GM18870 (cell line): ENCODE measurements at regions not wholly inside any gene's neighbourhood (a gene's known extent, or its start where the extent isn't known, plus 50 kb on each side); places are given as distances from the start of the nearest gene placed in this dataset.
A peak's percentile ranks its signal among the peaks of the same experiment; 100 is the strongest.
"Not testable (repeated sequence)": the region's sequence is repeated elsewhere in the genome, so short reads cannot be mapped to it uniquely, and the experiment has no call there.

Experiments
- ATAC-seq: cut with Tn5 transposase; IDR thresholded peaks from one replicate; pipeline ENCODE4 v1.9.1; 2021; ENCODE audit warnings: moderate library complexity; ENCODE audit not compliant: unreplicated experiment

DNA sequence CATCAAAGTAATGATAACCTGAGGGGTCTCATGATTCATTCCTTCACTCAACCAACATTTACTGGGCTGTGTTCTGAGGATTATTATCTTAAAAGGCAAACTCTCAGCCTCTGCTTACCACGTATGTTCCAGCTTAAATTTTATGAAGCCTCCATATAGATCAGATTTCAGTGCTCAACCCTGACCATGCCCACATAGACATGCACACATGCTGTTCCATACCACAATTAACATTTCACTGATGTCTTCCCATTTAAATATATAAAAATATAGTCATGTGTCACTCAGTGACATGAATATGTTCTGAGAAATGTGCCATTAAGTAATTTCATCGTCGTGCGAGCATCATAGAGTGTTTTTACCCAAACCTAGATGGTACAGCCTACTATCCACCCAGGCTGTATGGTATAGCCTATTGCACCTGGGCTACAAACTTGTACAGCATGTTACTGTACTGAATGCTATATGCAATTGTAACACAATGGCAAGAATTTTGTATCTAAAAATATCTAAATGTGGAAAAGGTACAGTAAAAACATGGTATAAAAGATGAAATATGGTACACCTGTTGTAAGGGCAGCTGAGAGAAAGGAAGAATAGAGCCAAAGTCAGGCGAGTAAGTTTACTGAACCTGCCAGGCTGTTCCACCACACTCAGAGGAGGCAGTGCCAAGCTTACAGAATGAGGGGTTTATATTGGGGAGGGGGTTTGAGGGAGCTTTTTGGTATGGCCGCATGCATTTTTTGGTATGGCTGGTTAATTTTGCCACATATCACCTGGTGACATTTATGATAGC lies 134.7 kb upstream of the ETV3 start:
- no peak for ATAC-seq

DNA sequence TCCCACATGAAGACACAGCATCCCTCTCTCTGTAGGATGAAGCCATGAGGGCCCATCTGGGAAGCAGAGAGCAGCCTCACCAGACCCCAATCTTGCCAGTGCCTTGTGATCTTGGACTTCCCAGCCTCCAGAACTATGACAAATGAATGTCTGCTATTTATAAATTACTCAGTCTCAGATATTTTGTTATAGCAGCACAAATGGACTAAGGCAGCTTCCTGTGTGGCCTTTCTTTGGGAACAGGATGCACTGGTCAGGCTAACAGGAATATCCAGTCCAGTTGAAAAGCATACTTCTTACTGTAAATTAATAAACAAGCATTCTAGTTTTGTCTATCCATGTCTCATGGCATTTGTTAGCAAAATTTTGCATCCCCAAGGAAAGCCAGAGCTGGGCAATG lies 134.1 kb upstream of the ETV3 start:
- ATAC-seq: no peak

DNA sequence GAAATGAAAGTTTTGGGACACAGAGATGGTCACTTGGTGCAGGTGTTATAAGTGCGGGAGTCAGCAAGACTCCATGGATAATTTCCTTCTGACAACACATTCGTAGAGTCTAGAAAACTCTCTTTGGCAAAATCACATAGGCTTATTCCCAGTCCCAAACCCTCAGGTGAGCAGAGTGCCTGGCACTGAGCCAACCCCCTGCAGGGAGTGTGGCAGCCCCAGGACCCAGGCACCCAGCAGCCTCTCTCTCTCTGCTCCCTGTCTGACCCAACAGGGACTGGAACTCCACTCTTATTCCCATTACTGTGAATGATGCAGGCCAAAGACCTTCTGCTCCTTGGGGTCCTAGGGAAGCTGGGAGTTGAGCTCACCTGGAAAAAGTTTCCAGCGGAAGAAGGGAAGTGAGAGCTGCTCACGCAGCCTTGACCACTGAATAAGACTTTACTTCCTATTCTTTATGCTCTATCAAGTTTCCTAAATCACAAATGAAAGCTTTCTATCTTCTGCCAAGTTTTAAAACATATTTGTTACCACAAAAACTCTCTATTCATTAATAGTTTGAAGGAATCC lies 132.6 kb upstream of the ETV3 start:
- no peak for ATAC-seq

DNA sequence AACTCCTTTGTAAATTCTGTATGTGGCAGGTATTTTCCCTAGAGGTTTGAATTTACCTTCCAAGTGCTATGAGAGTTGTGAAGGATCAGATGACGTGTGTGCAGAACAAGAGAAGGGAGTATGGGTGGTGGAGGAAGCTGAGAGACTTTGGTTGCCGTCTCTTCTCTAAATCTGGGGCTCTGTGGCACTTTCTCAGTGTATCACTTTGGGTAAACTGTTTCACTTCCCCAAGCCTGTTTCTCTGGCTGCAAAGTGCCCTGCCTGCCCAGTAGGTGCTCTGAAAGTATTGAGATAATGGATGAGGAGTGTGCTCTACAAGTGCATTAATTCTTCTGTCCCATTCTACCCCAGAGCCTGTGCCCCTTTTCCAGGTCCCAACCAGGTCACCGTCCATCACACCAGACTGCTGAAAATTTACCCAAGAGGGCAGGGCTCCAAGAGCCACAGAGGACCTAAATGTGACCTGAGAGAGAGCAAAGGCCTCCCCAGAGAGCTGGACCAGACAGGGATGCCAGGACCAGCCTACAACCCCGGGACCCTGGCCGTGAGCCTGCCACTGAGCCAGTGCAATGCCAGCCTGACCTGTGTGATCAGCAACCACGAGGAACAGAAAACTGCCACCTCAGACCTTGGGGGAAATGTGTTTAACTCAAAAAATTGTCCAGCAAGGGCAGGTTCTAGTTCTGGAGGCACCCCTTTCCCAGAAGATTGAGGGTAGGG lies 131.6 kb upstream of the ETV3 start:
- peak; percentile 72 for ATAC-seq

DNA sequence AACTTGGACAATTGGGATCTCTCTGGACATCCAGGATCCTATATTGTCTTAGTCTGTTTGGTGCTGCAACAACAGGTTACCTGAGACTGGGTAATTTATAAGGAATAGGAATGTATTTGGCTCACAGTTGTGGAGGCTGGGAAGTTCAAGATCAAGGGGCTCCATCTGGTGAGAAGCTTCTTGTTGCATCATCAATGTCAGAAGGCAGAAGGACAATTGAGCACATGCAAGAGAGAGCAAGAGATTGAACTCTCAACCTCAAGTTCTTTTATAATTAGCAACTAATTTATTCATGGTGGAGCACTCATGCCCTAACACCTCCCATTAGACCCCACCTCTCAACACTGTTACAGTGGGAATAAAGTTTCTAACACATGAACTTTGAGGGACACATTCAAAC lies 124.7 kb upstream of the ETV3 start:
- ATAC-seq: no peak

DNA sequence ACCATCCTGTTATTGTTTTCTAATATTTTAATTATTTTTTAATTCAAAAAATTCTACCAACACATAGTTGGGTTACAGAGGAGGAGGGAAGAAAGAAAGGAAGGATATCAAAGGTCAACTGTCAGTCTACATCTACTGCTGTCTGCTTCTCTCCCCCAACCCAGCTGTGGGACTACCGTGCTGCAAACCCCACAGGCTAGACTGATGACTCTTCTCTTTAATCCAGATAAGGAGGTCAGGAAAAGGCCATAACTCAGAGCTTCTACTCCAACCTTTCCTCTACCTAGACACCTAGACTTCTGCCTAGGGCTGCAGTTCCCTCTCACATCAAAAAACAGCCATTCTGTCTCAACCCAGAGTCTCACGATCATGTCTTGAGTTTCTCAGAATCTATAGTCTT lies 124.2 kb upstream of the ETV3 start:
- ATAC-seq: no peak

DNA sequence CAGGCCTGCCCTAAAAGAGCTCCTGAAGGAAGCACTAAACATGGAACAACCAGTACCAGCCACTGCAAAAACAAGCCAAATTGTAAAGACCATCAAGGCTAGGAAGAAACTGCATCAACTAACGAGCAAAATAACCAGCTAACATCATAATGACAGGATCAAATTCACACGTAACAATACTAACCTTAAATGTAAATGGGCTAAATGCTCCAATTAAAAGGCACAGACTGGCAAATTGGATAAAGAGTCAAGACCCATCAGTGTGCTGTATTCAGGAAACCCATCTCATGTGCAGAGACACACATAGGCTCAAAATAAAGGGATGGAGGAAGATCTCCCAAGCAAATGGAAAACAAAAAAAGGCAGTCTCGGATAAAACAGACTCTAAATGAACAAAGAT lies 117.7 kb upstream of the ETV3 start:
- not testable (repeated sequence) for ATAC-seq

DNA sequence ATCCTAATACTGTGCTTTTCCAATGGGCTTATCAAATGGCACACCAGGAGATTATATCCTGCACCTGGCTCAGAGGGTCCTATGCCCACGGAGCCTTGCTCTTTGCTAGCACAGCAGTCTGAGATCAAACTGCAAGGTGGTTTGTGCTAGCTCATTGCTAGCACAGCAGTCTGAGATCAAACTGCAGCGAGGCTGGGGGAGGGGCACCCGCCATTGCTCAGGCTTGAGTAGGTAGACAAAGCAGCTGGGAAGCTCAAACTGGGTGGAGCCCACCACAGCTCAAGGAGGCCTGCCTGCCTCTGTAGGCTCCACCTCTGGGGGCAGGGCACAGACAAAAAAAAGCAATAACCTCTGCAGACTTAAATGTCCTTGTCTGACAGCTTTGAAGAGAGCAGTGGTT lies 116.0 kb upstream of the ETV3 start:
- not testable (repeated sequence) for ATAC-seq

DNA sequence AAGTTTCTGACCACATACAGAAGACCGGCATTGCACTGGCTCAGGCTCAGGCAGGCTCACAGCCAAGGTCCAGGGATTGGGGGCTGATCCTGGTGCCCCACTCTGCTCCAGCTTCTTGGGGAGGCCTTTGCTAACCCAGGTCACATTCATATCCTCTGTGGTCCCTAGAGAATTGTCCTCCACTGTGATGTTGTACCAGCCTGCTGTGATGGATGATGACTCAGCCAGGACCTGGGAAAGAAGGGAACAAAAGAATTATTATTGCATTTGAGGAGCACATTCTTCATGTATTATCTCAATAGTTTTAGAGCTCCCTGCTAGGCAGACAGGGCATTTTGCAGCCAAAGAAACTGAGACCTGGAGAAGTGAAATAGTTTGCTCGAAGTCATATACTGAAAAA lies 114.3 kb upstream of the ETV3 start:
- ATAC-seq: no peak

DNA sequence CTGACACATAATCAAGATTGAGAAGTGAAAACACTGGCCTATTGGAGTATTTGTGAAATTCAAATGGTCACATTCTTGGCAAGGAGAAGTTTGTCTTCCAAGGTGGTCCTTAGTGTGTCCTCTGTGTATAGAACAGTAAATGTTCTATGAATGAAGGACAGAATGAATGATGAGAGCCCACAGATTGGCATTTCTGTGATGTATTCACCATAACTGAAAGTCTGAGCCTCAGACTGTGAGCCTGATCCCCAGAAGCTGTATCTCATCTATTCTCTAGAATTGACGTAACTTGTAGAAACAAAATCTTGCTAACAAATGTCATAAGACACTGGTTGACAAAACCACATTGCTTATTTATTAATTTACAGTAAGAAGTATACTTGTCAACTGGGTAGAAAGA lies 111.5 kb upstream of the ETV3 start:
- ATAC-seq: no peak

DNA sequence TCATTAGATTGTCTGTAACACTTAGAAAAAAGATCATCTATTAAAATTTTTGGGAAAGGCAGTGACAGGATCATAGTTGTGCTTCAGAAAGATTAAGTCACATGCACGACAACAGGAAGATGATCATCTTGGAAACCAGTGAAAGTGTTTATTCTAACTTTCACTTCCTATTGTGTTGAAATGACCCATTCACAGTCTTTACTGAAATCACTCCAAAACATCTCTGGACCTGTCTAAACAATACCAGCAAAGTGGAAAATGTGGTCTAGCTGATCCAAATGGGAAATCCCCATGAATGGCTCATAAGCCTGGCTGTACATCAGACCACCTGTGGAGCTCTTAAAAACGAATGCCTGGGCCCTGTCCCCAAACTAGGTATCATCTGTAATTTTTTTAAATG lies 111.1 kb upstream of the ETV3 start:
- no peak for ATAC-seq

DNA sequence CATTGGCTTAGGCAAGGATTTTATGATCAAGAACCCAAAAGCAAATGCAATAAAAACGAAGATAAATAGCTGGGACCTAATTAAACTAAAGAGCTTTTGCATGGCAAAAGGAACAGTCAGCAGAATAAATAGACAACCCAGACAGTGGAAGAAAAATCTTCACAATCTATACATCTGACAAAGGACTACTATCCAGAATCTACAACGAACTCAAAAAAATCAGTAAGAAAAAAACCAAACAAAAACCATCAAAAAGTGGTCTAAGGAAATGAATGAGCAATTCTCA lies 109.5 kb upstream of the ETV3 start:
- not testable (repeated sequence) for ATAC-seq

DNA sequence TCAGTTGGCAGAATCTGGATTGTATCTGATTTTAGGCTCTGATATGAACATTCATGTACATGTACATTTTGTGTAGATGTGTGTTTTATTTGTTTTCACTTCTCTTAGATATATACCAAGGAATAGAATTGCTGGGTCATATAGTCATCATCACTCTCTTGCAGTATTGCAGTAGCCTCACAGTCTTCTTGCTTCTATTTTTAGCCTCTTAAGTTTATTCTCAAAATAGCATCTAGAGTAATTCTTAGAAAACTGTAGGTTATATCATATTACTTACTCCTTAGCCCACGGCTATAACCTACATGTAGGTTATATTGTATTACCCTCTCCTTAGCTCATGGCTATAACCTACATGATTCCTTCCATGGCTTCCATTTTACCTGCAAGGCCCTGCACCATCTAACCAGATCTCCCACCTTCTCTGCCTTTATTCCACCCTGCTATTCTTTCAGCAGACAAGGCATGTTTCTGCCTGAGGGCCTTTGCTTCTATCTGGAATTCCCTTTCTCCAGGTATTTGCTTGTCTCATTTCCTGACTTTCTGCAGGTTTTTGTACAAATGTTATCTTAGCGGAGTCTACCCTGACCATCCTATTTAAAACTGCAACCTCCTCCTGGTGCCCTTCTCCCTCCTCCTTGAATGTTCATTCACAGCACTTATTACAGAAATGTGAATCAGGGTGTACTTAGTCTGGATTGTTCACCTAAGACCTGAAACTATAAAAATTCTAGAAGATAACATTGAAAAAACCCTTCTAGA lies 109.0 kb upstream of the ETV3 start:
- no peak for ATAC-seq

DNA sequence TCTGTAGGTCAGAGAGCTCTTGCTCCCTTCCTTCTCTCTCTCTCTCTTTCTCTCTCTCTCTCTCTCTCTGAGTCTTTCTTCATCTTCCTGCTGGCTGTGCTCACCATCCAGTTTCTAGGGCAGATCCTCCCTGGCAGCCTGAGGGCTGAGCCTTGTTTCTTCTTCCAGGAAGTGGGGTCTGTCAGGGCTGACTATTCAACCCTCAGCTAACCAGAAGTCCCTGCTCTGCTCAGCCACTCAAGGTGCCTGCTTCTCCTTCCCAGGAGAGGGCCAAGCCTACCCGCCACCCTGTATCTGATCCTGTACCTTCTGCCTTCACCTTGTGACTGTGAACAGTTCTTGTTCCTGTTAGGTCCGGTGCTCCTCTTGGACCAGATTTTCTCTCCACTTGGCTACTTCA lies 107.6 kb upstream of the ETV3 start:
- no peak for ATAC-seq

DNA sequence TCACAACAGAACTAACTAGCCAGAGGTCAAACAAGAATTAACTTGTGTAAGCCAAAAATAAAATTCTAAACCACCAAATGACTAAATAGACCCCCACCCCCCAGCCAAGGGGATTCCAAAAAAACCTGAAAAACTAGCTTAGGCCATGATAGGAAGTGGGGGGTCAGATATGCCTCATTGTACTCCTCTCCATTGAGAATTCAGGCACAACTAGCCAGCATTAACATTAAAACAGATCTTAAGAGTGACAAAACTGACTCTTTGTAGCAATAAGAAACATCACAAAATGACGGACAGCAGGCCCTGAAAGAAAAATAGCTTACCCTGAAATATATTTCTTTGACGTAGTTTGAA lies 103.0 kb upstream of the ETV3 start:
- ATAC-seq: no peak

DNA sequence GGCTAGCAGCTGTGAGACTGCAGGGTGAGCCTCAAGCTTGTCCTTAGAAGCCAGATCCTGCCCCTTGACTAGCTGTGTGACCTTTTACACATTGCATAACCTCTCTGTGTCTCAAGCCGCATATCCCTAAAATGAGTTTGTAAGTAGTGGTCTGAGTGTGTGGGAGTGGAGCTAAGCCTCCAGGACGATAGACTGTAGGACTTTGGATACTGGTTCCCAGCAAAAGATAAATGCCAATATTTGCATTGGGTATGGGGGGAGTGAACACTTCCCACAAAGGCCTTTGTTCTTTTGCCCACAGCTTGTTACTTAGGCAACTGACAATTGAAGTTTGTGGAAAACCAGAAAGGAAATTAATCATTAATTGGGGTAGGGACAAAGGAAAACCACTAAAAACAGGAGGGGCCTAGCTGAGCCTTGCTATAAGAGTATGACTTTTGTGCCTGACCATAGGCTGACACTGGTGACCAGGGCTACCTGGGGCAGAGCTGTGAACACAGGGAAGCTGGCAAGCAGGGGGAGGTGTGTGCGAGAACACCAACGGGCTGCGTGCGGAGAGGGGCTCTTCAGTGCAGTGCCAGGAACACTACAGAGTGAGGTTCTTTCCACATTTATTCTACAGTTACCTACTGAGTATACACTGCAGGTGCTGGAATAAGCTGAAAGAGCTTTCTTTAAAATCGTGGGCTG lies 102.4 kb upstream of the ETV3 start:
- peak; percentile 63 for ATAC-seq

DNA sequence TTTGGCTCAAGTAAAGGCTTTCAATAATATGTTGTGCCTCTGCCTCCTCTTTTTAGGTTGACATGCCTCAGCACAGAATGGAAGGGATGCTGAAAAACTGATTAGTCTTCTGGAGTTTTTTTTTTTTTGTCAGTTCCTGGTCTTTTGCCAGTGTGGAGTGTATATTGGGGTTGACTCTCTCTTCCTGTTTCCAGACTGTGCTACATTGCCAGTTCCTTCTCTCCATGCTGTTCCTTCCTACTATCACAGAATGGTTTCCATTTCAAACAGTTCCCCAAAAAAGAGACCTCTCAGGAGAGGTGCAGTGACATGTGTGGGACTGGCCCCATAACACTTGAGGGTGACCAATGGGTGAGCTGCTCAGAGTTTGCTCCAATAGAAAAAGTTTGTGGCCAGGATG lies 101.7 kb upstream of the ETV3 start:
- ATAC-seq: no peak

DNA sequence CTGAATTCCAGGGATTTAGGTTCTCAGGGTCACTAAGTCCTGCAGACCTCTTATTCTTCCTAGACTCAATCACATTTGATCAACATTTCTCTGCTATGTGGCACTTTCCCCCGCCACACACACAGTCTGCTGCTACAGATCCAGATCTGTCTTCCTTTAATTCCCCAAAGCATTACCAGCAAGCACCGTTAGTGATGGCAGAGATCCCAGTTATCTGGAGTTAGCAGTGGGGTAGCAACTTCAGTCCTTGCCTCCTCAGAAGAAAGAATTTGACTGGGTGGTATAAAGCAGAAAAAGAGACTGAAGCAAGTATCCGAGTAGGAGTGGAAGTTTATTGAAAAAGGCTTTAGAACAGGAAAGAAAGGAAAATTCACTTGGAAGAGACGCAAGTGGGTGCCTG lies 100.4 kb upstream of the ETV3 start:
- no peak for ATAC-seq

DNA sequence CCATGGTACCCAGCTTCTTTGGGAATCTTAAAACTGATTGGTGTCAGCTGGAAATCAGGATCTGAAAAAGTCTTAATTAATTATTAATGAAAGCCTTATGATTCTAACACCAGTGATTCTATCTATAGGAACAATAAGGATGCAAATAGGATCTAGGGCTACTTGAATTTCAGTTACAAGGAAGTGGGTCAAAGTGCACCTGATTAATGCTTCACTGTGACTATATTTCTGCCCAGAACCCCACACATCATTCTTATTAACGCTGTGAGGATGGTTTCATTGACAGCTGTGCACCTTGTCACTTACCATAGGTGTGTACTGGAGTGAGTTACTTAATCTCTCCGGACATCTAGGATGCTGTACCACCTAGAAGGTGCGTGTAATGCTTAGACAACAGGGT lies 99.8 kb upstream of the ETV3 start:
- ATAC-seq: no peak

DNA sequence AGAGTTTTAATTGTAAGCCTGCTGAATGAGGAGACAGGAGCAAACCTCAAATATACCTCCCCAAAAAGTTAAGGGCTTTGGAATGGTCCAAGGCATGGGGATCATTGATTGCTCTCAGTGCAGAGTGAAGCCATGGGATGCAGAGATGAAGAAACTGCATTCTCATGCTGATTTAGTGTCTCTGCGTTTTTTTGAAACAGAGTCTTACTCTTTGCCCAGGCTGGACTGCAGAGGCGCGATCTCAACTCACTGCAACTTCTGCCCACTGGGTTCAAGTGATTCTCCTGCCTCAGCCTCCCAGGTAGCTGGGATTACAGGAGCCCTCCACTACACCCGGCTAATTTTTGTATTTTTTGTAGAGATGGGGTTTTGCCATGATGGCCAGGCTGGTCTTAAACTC lies 99.3 kb upstream of the ETV3 start:
- no peak for ATAC-seq

DNA sequence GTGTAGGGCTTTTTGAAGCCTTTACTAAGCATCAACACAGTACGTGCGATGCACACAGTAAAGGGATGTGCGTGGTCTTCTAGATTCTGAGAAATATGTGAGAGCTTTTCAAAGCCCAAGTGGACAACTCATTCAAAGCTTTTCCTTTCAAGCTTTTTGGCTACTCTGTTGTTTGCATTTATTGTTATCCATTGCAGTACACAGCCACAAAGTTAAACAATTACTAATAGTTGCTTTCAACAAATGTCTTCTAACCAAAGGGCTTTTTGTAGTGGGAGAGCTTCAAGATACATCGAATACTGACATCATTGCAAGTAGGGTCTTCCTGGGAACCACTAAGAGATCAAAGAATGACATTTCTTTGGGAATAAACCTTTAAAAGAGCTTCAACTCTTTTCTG lies 97.9 kb upstream of the ETV3 start:
- no peak for ATAC-seq
